Natural killer cell (primary cell): ENCODE measurements at regions not wholly inside any gene's neighbourhood (a gene's known extent, or its start where the extent isn't known, plus 50 kb on each side); places are given as distances from the start of the nearest gene placed in this dataset.

ENCODE experiments used
- ATAC-seq, 3 donors: fragments of 150-1000 bp in 2 of 3; fragments of 200-7000 bp in 1 of 3; cut with Tn5 transposase; 1 replicate in 1 of 3; 2 replicates in 2 of 3; pipeline ENCODE4 v1.10.0; 2021; ENCODE audit warnings: mild to moderate bottlenecking in 2 of 3, moderate library complexity in 2 of 3
- DNase-seq, 2 donors: peaks; one replicate each; pipeline versions ENCODE4 v3.0.0 to v3.0.0-alpha.2; 2013 to 2021; ENCODE audit warnings: mixed read lengths in 1 of 2
- H3K27ac ChIP-seq: one replicate; pipeline ENCODE4 v1.5.1; 2013; ENCODE audit warnings: mild to moderate bottlenecking, low read length
- H3K27me3 ChIP-seq: one replicate; pipeline ENCODE4 v1.6.1; 2013; ENCODE audit warnings: low read length; ENCODE audit not compliant: control insufficient read depth, insufficient read depth
- H3K36me3 ChIP-seq: one replicate; pipeline ENCODE4 v1.6.1; 2013; ENCODE audit warnings: low read length; ENCODE audit not compliant: control insufficient read depth, insufficient read depth
- H3K4me1 ChIP-seq: one replicate; pipeline ENCODE4 v1.6.1; 2013; ENCODE audit warnings: low read length; ENCODE audit not compliant: control insufficient read depth, insufficient read depth
- H3K4me3 ChIP-seq: one replicate; pipeline ENCODE4 v1.5.1; 2013; ENCODE audit warnings: low read length
- H3K9me3 ChIP-seq: one replicate; pipeline ENCODE4 v1.6.1; 2013; ENCODE audit warnings: low read length; ENCODE audit not compliant: control insufficient read depth, insufficient read depth
- H3K27ac Mint-ChIP-seq, 2 donors: one replicate each; pipeline ENCODE4 v1.8.0; 2022; ENCODE audit warnings: mild to moderate bottlenecking in 2 of 2, mixed read lengths in 2 of 2, moderate library complexity in 1 of 2
- H3K27me3 Mint-ChIP-seq, 2 donors: one replicate each; pipeline ENCODE4 v1.8.0; 2022; ENCODE audit warnings: low read depth in 2 of 2, mixed read lengths in 2 of 2
- H3K36me3 Mint-ChIP-seq: one replicate; pipeline ENCODE4 v1.8.0; 2022; ENCODE audit warnings: mixed read lengths
- H3K4me1 Mint-ChIP-seq, 2 donors: one replicate each; pipeline ENCODE4 v1.8.0; 2022; ENCODE audit warnings: mixed read lengths in 2 of 2
- H3K4me3 Mint-ChIP-seq: one replicate; pipeline ENCODE4 v1.8.0; 2022; ENCODE audit warnings: mild to moderate bottlenecking, moderate library complexity, mixed read lengths
- H3K9me3 Mint-ChIP-seq, 2 donors: one replicate each; pipeline ENCODE4 v1.8.0; 2022; ENCODE audit warnings: mixed read lengths in 2 of 2
- WGBS: methylation state at CpG from one replicate; pipeline ENCODE4 v1.1.7; 2013; ENCODE audit warnings: missing lambda C conversion rate; ENCODE audit not compliant: insufficient coverage; 5-methylcytosine and 5-hydroxymethylcytosine counted together
- intact Hi-C: fragments of 100-400 bp; cut with micrococcal nuclease; formaldehyde crosslinking; loops from one replicate; pipeline ENCODE4 v1.14.2; 2022
- TF ChIP-seq, protein P1 (sequence below): fragments of 200-600 bp; IDR thresholded peaks from one replicate; pipeline ENCODE4 v1.8.0; 2022; ENCODE audit warnings: antibody characterized with exemption

DNA sequence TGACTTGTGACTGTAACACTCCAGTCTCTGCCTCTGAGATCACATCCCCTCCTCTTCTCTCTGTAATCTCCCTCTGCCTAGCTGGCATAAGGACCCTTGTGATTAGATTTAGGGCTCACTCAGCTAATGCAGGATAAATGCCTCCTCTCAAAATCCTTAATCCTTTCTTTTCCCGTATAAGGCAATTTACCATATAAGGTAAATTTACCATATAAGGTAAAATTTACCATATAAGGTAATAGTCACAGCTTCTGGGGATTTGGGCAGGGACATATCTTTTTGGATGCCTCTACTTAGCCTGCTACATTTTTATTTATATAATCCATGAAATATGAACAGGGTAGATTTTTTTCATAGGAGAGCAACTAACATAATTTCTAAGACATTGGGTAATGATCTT lies 318.0 kb upstream of the PUM3 start:
- Mint-ChIP-seq H3K27ac (no peak overlapping the region), H3K9me3 (peaks cover 0 to 4% of the 10 kb centered on the region in 2 donors), H3K4me1 (no peaks in the 10 kb centered on the region), H3K36me3 (no peaks in the 10 kb centered on the region), H3K4me3 (no peak overlapping the region), H3K27me3 (peaks cover 6 to 23% of the 10 kb centered on the region in 2 donors)
- intact Hi-C loops = no loop called here
- Histone ChIP-seq H3K27me3 (no peaks in the 10 kb centered on the region), H3K4me3 (no peak overlapping the region), H3K27ac (no peak overlapping the region), H3K36me3 (no peaks in the 10 kb centered on the region), H3K9me3 (no peaks in the 10 kb centered on the region), H3K4me1 (no peaks in the 10 kb centered on the region)
- DNase-seq = no peak
- TF ChIP-seq, protein P1, sequence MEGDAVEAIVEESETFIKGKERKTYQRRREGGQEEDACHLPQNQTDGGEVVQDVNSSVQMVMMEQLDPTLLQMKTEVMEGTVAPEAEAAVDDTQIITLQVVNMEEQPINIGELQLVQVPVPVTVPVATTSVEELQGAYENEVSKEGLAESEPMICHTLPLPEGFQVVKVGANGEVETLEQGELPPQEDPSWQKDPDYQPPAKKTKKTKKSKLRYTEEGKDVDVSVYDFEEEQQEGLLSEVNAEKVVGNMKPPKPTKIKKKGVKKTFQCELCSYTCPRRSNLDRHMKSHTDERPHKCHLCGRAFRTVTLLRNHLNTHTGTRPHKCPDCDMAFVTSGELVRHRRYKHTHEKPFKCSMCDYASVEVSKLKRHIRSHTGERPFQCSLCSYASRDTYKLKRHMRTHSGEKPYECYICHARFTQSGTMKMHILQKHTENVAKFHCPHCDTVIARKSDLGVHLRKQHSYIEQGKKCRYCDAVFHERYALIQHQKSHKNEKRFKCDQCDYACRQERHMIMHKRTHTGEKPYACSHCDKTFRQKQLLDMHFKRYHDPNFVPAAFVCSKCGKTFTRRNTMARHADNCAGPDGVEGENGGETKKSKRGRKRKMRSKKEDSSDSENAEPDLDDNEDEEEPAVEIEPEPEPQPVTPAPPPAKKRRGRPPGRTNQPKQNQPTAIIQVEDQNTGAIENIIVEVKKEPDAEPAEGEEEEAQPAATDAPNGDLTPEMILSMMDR = no peak
- WGBS = no CpG with 5 or more reads among the region's 1 CpG
- no peak for ATAC-seq

DNA sequence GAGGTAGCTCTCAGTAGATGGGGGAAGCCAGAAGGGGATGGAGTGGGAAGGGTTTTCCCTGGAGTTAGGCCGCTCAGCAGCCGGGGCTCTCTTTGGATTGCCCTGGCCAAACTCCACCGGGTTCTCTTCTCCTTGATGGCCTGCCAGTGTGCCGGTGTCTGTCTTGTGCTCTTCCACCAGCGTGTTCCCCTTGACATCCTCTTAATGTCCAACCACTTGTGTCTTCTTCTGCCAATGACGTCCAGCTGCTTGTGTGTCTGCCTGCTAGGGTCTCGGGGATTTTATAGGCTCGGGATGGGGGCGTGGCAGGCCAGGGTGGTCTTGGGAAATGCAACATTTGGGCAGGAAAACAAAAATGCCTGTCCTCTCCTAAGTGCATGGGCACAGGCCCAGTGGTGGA lies 313.1 kb upstream of the PUM3 start:
- H3K4me1 Mint-ChIP-seq = no peaks in the 10 kb centered on the region
- TF ChIP-seq, protein P1 = no peak
- no peaks in the 10 kb centered on the region for H3K36me3 Mint-ChIP-seq
- H3K4me3 ChIP-seq = no peak overlapping the region
- no peak overlapping the region for H3K27ac ChIP-seq
- DNase-seq (no peak), ATAC-seq (no peak)
- no peaks in the 10 kb centered on the region for H3K36me3 ChIP-seq
- H3K4me3 Mint-ChIP-seq = no peak overlapping the region
- WGBS = 92% methylated on average over 9 of the region's 9 CpGs
- intact Hi-C loops = no loop called here
- H3K9me3 ChIP-seq = no peaks in the 10 kb centered on the region
- H3K27me3 Mint-ChIP-seq = no peaks in the 10 kb centered on the region
- no peak overlapping the region for H3K27ac Mint-ChIP-seq
- peaks cover 0 to 5% of the 10 kb centered on the region in 2 donors for H3K9me3 Mint-ChIP-seq
- no peaks in the 10 kb centered on the region for H3K4me1 ChIP-seq
- no peaks in the 10 kb centered on the region for H3K27me3 ChIP-seq

- Mint-ChIP-seq H3K27me3 (no peaks in the 10 kb centered on the region), H3K36me3 (no peaks in the 10 kb centered on the region), H3K9me3 (peaks cover 0 to 3% of the 10 kb centered on the region in 2 donors), H3K4me1 (no peaks in the 10 kb centered on the region), H3K27ac (no peak overlapping the region), H3K4me3 (no peak overlapping the region)
- no peaks in the 10 kb centered on the region for H3K27me3 ChIP-seq
- H3K36me3 ChIP-seq = no peaks in the 10 kb centered on the region
- intact Hi-C loops = no loop called here
- DNase-seq = no peak
- TF ChIP-seq, protein P1 = no peak
- H3K9me3 ChIP-seq = no peaks in the 10 kb centered on the region
- H3K27ac ChIP-seq = no peak overlapping the region
- H3K4me3 ChIP-seq = no peak overlapping the region
- no peaks in the 10 kb centered on the region for H3K4me1 ChIP-seq
- ATAC-seq = no peak
- 93% methylated on average over 2 of the region's 7 CpGs for WGBS
Measured at GRCh38 chr9:3151672-3152576, 308.0 kb upstream of the PUM3 start.

- H3K4me1 ChIP-seq = no peaks in the 10 kb centered on the region
- 81% methylated on average over 3 of the region's 3 CpGs for WGBS
- H3K9me3 ChIP-seq = no peaks in the 10 kb centered on the region
- H3K27me3 Mint-ChIP-seq = no peaks in the 10 kb centered on the region
- no peaks in the 10 kb centered on the region for H3K36me3 Mint-ChIP-seq
- H3K27ac Mint-ChIP-seq = no peak overlapping the region
- intact Hi-C loops = no loop called here
- H3K4me1 Mint-ChIP-seq = no peaks in the 10 kb centered on the region
- ATAC-seq = no peak
- no peaks in the 10 kb centered on the region for H3K36me3 ChIP-seq
- no peak overlapping the region for H3K4me3 ChIP-seq
- H3K27ac ChIP-seq = no peak overlapping the region
- peaks cover 0 to 5% of the 10 kb centered on the region in 2 donors for H3K9me3 Mint-ChIP-seq
- no peaks in the 10 kb centered on the region for H3K27me3 ChIP-seq
- H3K4me3 Mint-ChIP-seq = no peak overlapping the region
- DNase-seq = no peak
- TF ChIP-seq, protein P1 = no peak
Measured at GRCh38 chr9:3150074-3150473, 306.2 kb upstream of the PUM3 start.
